ENCODE measurements at regions not wholly inside any gene's neighbourhood (a gene's known extent, or its start where the extent isn't known, plus 50 kb on each side); places are given as distances from the start of the nearest gene placed in this dataset.

DNA sequence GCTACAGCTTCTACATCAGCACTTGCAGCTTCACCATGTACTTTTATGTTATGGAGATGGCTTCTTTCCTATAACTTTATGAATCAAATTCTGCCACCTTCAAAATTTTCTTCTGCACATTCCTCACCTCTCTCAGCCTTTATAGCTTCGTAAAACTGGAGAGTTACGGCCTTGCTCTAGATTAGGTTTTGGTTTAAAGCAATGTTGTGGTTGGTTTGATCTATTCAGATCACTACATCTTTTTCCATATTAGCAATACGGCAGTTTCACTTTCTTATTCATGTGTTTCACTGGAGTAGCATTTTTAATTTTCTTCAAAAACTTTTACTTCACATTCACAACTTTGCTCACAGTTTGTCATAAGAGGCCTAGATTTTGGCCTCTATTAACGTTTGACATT, 242.9 kb upstream of the GYPC start:
- no peak for TF ChIP-seq CTCF (IDR thresholded peaks at IDR 0.05)
- no peak for TF ChIP-seq EZH2 (IDR thresholded peaks at IDR 0.05; ENCODE audit: borderline replicate concordance, insufficient read depth, low read depth, low read length, poor library complexity, severe bottlenecking)
